ENCODE measurements at regions not wholly inside any gene's neighbourhood (a gene's known extent, or its start where the extent isn't known, plus 50 kb on each side); places are given as distances from the start of the nearest gene placed in this dataset.
"Not testable (repeated sequence)": the region's sequence is repeated elsewhere in the genome, so short reads cannot be mapped to it uniquely, and the experiment has no call there.

DNA sequence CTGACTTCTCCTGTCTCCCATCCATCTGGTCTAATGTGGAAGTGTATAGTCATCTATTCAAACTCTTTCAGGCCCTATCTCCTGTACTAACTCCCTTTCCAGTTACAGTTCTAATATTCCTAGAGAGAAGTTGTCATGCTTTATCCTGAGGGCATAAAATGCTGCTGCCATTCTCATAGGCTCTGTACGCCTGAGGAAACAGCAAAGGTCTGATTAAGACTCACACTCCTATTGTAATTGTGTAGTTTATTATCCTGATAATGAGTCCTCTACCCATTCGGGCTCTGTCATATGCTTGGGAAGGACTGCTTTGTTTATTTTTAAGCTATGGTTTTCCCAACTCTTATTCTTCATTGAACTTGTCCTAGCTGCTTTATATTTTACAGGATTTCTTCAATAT is 290.4 kb downstream of the TMEM38B start:
- no peak for DNase-seq

DNA sequence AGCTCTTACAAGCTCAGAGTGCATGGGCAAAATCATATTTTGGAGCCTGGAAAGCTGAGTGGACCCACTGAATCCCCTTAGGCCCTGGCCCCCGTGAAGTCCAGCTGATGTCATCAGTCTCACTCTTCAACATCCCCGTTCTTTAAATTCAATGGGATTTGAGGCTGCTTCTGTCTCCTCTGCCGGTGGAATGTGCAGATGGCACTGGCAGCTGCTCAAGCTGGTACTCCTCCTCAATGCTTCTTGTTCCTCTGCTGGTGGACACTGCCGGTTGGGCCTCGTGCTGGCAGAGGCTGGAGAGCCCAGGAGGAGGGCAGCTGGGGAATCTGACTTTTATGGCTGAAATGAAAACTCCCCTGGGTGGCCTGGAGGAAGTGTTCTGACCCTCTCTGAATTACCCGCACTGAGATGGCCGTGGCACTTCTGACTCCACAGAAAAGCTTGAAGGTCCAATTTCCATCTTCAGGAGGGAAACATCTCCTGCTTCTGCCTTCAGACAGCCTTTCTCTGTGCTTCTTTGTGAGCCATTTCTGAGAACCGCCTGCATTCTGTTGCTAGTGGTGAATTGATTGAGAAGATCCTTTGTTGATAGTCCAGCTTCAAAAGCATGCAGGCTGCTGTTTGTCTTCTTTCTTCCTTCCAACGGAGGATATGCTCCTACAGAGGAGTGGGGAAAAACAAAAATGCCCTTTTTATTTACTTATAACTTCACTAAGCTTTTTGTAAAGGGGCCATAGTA is 298.9 kb downstream of the TMEM38B start:
- no peak for DNase-seq

DNA sequence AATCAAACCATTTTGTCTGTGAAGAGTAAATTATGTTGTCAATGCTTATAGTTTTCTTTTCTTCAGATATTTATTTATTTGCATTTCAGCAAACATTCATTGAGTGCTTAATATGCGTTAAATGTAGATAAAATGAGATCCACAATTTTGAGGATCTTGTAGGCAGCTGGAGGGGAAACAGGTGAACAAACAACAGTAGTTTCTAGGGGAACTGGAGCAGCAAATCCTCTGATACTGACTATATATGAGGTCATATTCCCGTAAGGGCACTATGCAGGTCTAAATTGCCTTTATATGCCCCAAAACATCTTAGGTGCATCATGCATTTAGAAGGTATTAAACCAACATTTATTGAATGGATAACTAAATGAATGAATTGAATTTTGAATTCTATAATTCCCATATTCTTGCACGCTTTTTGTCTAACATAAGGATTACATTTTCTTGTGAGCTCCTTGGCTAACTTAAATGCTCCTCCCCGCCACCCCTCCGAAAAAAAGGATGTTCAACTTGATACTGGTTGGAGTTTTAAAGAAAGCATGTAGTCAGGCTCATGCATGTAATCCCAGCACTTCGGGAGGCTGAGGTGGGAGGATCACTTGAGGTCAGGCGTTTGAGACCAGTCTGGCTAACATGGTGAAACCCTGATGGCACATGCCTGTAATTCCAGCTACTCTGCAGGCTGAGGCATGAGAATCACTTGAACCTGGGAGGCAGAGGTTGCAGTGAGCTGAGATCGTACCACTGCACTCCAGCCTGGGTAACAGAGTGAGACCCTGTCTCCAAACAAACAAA is 299.8 kb downstream of the TMEM38B start:
- no peak for DNase-seq

DNA sequence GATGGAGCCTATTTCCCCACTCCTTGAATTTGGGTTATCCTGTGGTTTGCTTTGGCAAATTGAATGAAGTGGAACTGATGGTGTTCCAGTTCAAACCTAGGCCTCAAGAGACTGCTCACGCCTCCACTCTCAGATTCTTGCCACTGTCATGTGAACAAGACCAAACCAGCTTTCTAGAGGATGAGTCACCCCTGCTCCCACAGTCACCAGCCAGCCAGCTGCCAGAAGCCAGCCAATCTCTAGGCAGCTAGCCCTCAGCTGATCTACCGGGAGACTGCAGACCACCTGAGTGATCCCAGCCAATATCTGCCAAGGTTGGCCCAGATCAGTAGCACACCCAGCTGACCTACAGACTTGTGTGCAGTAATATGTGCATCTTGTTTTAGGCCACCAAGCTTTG is 300.6 kb downstream of the TMEM38B start:
- no peak for DNase-seq

DNA sequence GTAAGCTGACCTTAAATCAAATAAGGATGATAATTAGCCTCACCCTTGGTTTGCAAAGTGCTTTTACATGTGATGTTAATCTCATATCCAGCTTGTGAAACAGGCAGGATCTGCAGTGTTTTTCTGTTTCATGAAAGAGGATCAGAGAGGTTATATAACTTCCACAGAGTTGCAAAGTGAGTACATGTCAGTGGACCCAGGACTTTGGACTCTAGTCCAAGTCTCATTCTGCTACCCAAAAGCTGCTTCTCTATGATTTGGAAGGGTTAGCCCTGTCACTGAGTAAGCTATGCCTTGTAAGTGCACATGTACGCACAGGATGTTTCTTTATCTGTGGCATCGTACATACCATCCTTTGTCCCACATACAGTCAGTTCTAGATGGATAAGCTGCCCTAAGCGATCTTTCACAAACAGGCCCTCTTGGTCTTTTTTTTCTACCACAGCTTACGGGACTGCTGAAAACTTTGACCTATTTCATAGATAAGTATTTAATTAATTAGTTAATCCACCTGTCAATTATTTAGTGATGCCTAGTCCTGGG is 322.9 kb downstream of the TMEM38B start:
- no peak for DNase-seq

DNA sequence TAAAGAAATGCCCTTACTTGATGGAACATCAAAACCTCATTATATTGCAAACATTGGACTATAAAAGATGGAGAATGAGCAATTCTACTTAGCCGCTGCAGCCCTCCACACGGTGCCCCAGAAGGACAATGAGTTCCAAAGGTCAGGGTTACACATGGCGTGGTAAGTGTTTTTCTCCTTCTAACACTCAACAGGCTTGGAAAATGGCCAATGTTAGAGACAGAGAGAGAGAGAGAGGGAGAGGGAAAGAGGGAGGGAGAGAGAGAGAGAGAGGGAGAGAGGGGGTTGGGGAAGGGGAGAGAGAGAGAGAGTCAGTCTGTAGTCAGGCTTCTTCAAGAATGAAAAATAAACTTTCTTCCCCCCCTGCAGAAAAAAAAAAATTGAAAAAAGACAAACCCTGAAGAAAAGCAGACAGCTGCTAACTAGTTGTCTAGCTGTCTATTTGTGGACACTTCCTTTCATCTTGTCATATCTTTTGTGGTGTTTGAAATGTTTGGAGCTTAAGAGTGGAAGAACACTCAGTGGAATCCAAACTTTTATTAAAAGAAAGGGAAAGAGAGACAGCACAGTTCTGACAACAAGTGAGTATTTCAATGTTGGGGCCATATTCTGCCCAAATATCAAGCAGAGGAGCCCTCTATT is 324.8 kb downstream of the TMEM38B start:
- DNase-seq = no peak

DNA sequence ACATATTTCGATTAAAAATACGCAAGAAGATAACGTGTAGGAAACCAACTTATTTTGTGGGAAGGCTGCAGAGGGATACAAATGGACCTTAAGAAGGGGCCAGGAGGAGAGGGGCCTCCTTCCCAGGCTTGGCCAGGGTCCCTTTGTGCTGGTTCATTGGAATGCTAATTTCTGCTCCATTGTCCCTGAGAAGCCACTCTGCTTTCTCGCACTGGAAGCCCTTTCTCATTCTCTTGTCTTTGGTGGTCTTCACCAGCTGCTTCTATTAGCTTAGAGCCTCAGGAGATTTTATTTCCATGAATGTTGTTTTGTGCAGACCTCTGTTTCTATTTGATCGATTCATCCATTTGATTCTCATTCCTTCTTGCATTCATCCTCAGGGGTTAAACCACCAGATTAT is 325.4 kb downstream of the TMEM38B start:
- no peak for DNase-seq

DNA sequence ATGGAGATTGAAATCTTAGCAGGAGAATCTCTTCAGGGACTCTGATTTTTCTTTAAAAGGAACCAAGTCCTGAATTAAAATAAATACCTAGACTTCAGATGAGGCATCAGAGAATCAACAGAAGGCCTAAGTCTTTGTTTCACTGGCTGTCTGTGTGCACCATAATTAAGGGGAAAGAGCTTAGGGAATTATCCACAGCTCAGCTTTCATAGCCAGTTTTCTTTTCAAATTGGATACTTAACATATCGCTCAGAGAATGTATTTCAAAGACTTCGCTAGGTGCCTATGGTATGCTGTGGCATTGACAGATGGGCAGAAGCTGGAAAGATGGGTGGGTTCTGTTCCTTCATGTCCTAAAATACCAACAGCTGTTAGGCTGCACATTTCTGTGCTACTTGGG is 325.8 kb downstream of the TMEM38B start:
- DNase-seq = no peak

DNA sequence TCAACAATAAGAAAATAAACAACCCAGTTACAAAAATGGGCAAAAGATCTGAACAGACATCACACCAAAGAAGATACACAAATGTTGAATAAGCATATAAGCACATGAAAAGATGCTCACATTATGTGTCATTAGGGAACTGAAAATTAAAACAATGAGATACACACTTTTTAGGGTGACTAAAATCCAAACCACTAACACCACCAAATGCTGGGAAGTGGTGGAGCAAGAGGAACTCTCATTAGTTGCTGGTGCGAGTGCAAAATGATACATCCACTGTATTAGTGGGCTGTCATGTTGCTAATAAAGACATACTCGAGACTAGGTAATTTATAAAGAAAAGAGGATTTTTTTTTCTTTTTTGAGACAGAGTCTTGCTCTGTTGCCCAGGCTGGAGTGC is 329.1 kb downstream of the TMEM38B start:
- no peak for DNase-seq

DNA sequence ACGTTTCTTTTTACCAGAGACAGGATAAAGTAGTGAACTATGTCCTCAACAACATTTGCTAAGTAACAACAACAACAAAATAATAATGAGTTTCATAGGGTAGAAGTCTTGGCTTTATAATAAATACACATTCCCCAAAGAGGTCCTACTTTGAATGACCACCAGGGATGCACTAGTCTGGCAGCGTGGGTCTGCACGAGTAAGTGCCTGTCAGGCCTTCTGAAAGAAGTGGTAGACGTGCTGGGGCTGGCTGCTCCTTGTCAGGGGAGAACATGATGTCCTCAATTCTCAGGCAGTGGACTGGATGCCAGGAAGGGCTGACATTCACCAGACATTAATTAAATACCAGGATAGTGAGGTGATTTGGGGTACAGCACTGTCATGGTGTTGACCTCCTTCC is 331.1 kb downstream of the TMEM38B start:
- no peak for DNase-seq

DNA sequence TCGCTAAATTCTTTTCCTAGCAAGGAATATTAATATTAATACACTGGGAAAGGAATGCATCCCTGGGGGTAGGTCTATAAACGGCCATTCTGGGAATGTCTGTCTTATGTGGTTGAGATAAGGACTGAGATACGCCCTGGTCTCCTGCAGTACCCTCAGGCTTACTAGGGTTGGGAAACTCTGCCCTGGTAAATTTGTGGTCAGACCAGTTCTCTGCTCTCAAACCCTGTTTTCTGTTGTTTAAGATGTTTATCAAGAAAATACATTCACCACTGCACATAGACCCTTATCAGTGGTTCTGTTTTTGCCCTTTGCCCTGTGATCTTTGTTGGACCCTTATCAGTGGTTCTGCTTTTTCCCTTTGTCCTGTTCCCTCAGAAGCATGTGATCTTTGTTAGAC is 335.8 kb downstream of the TMEM38B start:
- not testable (repeated sequence) for DNase-seq

DNA sequence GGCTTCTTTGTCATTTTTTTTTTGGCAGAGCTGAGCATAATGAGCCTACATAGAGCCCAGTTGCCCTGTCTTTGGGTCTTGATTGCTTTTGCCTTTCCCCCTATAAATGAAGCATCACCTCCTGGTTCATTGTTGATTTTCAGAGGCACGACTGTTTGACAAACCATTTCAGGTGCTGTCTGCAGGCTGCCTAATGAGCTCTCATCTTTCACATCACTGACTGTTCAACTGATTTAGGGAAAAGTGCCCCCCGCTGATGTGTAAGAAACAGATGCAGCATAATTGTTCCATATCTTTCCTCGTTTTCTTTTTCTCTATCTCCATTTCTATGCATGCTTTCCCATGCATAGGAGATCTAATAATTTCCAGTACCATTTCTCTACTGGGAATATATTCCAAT is 338.6 kb downstream of the TMEM38B start:
- DNase-seq = no peak

DNA sequence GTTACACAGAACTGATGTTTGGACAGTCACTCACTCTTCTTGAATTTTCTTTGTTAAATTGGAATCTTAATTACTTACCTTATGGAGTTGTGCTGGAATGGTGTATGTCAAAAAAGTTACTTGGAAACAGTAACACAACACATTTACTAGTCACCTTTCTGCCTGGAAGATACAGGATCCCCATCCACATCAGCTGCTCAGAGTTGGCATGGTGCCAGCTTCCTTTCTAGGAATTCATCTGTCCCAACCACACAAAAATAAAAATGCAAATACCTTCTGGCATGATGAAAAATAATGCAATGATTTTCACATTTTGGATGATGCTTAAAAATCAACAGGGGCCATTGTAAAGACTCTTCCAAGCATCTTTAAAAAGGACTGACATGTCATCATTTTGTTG is 341.5 kb downstream of the TMEM38B start:
- no peak for DNase-seq

DNA sequence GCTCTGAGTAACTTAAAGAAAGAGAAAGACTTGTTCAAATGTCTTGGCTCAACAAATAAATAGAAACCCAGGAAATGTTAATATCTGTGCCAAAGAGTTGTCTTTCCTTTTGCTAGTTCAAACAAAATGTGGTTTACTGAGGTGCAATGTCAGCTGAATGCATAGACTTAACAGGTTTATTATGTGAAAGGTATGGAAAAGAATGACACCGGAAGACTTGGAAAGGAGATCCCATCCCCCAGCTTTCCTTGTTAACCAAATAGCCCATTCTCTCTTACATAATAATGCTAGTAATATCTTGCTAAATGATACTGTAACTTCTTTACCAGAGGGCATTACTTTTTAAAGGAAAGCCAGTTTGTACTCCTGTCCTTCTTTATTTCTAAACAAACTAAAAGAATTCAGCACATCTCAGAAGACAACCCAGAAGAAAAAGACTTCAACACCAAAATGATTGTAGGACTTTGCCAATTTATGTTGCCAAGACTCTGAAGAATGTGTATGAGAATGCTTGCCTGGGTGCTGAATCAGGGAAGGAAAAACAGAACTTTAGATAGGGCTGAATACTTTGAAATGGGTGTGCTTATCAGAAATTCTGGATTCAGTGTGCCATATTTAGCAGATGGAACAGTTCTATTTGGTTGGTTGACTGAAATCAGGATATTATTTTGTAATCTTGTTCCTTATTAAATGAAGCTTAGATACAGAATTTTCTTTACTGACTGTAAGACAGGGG is 344.1 kb downstream of the TMEM38B start:
- no peak for DNase-seq

DNA sequence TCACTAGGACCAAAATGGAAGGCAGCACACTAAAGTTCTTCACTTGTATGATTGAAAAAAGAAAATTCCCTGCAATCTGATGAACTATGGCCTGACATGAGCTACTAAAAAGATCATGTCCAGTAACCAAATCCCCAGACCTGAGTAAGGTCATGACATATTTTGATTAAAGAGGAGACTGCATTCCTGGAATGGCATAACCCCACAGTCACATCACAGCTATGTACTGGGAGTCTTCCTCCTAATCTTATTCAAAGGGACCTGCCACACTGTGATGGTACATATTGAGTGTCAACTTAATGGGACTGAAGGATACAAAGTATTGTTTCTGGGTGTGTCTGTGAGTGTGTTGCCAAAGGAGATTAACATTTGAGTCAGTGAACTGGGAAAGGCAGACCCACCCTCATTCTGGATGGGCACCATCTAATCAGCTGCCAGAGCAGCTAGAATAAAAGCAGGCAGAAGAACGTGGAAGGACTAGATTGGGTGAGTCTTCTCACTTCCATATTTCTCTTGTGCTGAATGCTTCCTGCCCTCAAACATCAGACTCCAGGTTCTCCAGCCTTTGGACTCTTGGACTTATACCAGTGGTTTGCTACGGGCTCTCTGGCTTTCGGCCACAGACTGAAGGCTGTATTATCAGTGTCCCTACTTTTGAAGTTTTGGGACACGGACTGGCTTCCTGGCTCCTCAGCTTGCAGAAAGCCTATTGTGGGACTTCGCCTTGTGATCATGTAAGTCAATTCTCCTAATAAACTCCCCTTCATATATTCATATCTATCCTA is 345.0 kb downstream of the TMEM38B start:
- DNase-seq = no peak

DNA sequence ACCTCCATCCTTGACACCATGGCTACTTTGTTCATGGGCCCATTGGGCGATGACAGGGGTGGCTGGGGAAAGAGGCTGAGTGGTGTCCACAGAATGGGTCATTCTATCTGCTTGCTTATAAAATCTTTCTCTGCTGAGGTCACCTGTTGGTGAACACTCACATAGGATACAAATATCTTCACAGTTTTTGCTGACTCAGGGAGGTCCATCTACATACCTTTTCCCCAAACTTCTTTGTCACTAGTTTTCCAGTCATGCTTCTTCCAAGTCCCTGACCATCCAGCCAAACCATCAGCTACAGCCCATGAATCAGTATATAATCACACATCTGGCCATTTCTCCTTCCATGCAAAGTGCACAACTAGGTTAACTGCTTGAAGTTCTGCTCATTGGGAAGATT is 347.6 kb downstream of the TMEM38B start:
- DNase-seq = not testable (repeated sequence)

DNA sequence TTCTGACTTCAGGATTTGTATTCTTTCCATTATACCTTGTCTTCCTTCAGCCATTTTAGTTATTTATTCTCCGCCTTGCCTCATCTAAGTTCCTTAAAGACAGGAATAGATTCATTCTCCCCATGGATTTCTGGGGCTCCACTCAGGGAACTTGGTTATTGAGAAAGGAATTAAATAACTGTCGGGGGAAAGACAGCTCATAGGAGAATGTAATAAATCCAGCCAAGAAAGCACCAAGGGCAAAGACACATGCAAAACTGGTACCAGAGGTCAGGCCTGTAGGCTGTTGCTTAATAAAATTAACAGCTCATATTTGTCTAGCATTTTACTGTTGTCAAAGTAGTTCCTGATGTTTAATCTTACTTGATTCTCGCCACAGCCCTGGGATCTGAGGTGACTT is 357.2 kb downstream of the TMEM38B start:
- no peak for DNase-seq

DNA sequence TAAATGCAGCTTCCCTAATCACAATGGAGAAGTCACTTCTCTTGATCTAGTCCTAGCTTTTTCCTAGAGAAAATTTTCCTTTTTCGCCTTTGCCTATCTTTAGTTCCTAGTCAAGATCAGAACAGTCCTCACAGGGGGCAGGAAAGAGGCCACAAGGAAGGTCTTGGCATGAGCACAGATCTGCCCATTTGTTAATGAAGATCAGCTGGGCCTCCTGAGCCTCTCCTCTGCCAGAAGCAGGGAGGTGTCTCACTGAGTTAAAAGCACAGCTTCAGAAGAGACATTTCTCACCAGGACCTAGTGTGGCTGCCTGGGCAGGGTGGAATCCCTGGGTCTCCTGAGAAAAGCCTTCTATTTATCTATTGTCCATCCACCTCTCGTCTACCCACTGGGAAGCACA is 357.8 kb downstream of the TMEM38B start:
- no peak for DNase-seq

DNA sequence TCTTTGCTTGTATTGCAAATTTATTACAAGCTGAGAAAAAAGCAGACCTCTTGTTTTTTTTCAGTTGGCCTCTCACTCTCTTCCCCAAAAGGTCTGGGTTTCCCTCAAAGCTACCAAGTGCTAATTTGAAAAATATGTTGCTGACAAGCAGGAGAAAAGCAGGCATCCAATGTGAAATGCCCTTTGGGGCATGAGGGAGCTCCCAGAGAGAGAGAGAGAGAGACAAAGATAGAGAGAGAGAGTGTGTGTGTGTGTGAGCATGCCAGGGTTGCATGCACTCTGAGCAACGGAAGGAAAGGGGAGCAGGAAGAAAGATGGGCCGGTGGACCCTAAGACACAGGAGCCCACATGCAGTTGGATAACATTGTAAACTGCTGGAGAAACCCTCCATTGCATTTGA is 358.4 kb downstream of the TMEM38B start:
- no peak for DNase-seq

DNA sequence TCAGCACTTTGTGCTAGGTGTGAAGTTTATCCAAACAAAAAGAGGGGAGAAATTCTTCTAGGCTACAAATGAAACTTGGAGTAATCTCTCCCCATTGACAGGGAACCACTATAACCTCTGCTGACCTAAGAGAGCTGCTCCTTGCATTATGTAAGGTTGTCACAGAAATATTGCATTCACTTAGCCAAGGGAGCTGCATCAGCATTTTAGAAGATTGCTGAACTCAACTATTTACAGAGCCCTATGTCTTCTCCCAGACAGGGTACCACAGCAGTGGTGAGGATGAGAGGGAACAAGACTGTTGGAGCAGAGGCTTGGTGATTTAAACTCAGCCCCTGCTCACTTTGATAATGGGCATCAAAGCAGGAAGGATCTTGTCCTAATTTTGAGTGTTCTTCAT is 362.0 kb downstream of the TMEM38B start:
- DNase-seq = no peak

DNA sequence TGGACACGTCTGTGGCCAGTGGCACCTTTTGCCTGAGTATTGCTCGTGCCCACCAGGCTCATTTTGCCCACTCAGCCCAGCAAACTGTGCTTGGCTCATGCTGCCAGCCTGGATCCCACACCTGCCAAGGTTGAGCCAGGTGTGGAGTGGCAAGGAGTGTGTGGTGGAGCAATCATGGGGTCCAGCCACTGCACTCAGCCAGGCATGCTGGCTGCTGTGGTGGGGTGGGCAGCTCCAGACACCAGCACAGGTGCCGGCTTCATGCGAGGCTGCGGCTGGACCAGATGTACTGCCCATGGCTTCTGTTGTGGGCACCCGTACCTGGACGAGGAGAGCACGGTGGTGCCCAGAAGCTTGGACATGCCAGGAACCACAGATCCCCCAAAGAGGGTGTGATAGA is 364.1 kb downstream of the TMEM38B start:
- no peak for DNase-seq

DNA sequence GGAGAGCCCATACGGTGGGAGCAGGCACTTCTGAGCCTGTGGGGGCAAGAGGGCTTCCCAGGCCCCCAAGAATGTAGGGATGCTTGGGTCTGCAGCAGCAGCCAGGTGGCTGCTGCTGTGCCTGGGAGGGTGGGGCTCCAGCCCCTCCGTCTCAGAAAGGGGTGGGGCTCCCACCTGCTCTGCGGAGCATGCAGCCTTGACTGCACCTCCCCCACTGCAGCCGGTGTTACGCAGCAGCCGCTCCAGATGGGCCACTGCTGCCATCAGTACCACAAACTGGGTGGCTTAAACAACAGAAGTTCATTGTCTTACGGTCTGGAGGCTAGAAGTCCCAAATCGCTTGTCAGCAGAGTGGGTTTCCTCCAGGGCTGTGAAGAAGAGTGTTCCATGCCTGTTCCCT is 365.5 kb downstream of the TMEM38B start:
- no peak for DNase-seq

Measured in CD4-positive, alpha-beta T cell treated with Interleukin-17A for 4 hours (primary cell).